ENCODE measurements at regions not wholly inside any gene's neighbourhood (a gene's known extent, or its start where the extent isn't known, plus 50 kb on each side); places are given as distances from the start of the nearest gene placed in this dataset.

DNA sequence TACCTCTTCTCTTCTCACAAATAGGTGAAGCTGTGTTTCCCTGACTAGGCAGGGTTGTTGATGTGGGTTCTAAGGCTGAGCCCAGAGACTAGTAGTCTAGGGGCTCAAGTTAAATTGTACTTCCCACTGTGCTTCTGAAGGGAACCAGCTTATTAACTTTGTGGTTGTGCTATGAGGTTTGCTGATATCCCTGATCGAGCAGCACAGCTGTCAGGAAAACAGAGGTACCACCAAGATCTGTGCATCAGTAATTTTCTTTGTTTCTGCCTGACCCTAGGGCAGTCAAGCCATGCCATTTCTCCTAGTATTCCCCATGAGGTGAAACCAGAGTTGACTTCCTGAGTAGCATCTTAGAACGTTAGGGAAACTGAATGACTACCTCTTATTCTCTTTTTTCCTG lies 853.8 kb upstream of the MIR17HG start:
- TF ChIP-seq, protein P1, sequence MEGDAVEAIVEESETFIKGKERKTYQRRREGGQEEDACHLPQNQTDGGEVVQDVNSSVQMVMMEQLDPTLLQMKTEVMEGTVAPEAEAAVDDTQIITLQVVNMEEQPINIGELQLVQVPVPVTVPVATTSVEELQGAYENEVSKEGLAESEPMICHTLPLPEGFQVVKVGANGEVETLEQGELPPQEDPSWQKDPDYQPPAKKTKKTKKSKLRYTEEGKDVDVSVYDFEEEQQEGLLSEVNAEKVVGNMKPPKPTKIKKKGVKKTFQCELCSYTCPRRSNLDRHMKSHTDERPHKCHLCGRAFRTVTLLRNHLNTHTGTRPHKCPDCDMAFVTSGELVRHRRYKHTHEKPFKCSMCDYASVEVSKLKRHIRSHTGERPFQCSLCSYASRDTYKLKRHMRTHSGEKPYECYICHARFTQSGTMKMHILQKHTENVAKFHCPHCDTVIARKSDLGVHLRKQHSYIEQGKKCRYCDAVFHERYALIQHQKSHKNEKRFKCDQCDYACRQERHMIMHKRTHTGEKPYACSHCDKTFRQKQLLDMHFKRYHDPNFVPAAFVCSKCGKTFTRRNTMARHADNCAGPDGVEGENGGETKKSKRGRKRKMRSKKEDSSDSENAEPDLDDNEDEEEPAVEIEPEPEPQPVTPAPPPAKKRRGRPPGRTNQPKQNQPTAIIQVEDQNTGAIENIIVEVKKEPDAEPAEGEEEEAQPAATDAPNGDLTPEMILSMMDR (IDR thresholded peaks at IDR 0.05), result no peak
- TF ChIP-seq POLR2A (IDR thresholded peaks at IDR 0.05), result no peak
- TF ChIP-seq POLR2AphosphoS5 (IDR thresholded peaks at IDR 0.05), result no peak

All from prostate gland (tissue), 2 donors.